ENCODE measurements at regions not wholly inside any gene's neighbourhood (a gene's known extent, or its start where the extent isn't known, plus 50 kb on each side); places are given as distances from the start of the nearest gene placed in this dataset.
A peak's percentile ranks its signal among the peaks of the same experiment; 100 is the strongest.

- TF ChIP-seq CTCF (IDR thresholded peaks at IDR 0.05; ENCODE audit: control insufficient read depth, insufficient read depth, low read depth, low read length, missing control alignments) = no peak
- peak; percentile 55 for DNase-seq (ENCODE audit: low read depth)
- no peak overlapping the region for H3K4me3 ChIP-seq (ENCODE audit: control insufficient read depth, low read depth, low read length)
Observed at GRCh38 chr7:41544241-41544640, 158.6 kb downstream of the INHBA start.

GRCh38 chr7:41540601-41541000 lies 162.3 kb downstream of the INHBA start:
- H3K4me3 ChIP-seq (ENCODE audit: control insufficient read depth, low read depth, low read length) = no peak overlapping the region
- no peak for TF ChIP-seq CTCF (IDR thresholded peaks at IDR 0.05; ENCODE audit: control insufficient read depth, insufficient read depth, low read depth, low read length, missing control alignments)
- DNase-seq (ENCODE audit: low read depth) = no peak

GRCh38 chr7:41538810-41539724 lies 163.8 kb downstream of the INHBA start:
- DNase-seq (ENCODE audit: low read depth) = peak; percentile 14
- TF ChIP-seq CTCF (IDR thresholded peaks at IDR 0.05; ENCODE audit: control insufficient read depth, insufficient read depth, low read depth, low read length, missing control alignments) = no peak
- H3K4me3 ChIP-seq (ENCODE audit: control insufficient read depth, low read depth, low read length) = no peak overlapping the region

- H3K4me3 ChIP-seq (ENCODE audit: control insufficient read depth, low read depth, low read length) = no peak overlapping the region
- DNase-seq (ENCODE audit: low read depth) = no peak
- TF ChIP-seq CTCF (IDR thresholded peaks at IDR 0.05; ENCODE audit: control insufficient read depth, insufficient read depth, low read depth, low read length, missing control alignments) = no peak
Observed at GRCh38 chr7:41536873-41537665, 165.8 kb downstream of the INHBA start.

- DNase-seq (ENCODE audit: low read depth) = no peak
- H3K4me3 ChIP-seq (ENCODE audit: control insufficient read depth, low read depth, low read length) = no peak overlapping the region
- no peak for TF ChIP-seq CTCF (IDR thresholded peaks at IDR 0.05; ENCODE audit: control insufficient read depth, insufficient read depth, low read depth, low read length, missing control alignments)
Observed at GRCh38 chr7:41536122-41536872, 166.6 kb downstream of the INHBA start.

GRCh38 chr7:41529831-41530230 lies 173.1 kb downstream of the INHBA start:
- DNase-seq (ENCODE audit: low read depth) = no peak
- TF ChIP-seq CTCF (IDR thresholded peaks at IDR 0.05; ENCODE audit: control insufficient read depth, insufficient read depth, low read depth, low read length, missing control alignments) = no peak
- no peak overlapping the region for H3K4me3 ChIP-seq (ENCODE audit: control insufficient read depth, low read depth, low read length)

Measured in AG09309 (cell line).